ENCODE measurements at regions not wholly inside any gene's neighbourhood (a gene's known extent, or its start where the extent isn't known, plus 50 kb on each side); places are given as distances from the start of the nearest gene placed in this dataset.

DNA sequence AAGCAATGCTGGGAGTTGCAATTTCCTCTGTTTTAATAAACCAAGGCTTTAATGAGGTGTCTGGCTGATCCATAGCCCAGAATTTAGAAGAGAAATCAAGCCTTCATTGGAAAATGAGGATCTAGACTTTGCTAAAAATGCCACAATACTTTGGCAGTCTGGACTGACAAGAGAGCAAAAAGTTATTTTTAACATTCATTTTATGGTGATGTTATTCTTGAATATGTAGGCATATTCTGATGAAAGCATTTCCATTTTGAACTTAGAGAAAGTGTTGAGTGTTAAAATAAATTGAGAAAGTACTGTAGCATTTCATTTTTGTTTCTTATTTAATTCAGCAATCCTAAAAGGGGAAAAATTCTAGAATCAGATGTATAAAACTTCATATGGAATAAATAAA is 151.8 kb upstream of the HNMT start:
- TF ChIP-seq, protein P1, sequence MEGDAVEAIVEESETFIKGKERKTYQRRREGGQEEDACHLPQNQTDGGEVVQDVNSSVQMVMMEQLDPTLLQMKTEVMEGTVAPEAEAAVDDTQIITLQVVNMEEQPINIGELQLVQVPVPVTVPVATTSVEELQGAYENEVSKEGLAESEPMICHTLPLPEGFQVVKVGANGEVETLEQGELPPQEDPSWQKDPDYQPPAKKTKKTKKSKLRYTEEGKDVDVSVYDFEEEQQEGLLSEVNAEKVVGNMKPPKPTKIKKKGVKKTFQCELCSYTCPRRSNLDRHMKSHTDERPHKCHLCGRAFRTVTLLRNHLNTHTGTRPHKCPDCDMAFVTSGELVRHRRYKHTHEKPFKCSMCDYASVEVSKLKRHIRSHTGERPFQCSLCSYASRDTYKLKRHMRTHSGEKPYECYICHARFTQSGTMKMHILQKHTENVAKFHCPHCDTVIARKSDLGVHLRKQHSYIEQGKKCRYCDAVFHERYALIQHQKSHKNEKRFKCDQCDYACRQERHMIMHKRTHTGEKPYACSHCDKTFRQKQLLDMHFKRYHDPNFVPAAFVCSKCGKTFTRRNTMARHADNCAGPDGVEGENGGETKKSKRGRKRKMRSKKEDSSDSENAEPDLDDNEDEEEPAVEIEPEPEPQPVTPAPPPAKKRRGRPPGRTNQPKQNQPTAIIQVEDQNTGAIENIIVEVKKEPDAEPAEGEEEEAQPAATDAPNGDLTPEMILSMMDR (IDR thresholded peaks at IDR 0.05): no peak
- TF ChIP-seq POLR2A (IDR thresholded peaks at IDR 0.05) (no peak), POLR2AphosphoS5 (IDR thresholded peaks at IDR 0.05; ENCODE audit: insufficient read depth in 1 of 2, low read depth in 1 of 2) (no peak)
